ENCODE measurements at regions not wholly inside any gene's neighbourhood (a gene's known extent, or its start where the extent isn't known, plus 50 kb on each side); places are given as distances from the start of the nearest gene placed in this dataset.

DNA sequence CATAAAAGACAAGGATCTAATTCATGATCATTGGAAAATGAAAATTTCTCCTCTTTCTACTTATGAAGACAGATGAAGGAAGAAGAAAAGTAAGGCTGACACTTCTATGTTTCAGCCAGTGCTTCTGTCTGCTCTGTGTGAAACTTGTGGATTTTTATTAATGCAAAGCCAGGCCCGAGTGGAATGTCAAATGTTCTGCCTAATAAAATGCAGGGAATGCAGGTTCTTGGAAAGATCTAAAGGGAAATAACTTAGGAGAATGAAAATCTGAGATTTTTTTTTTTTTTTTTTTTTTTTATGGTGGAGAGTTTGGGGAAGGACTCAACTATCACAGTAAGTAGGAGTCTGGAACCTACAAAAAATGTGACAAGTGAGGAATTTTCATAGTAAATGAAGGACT, 1732.3 kb upstream of the SLC10A2 start:
- no peak for TF ChIP-seq MAZ (IDR thresholded peaks at IDR 0.05; ENCODE audit: borderline replicate concordance, low read depth, low read length)
- TF ChIP-seq POLR2A (IDR thresholded peaks at IDR 0.05; ENCODE audit: low read depth, low read length) = no peak
- TF ChIP-seq, protein P1, sequence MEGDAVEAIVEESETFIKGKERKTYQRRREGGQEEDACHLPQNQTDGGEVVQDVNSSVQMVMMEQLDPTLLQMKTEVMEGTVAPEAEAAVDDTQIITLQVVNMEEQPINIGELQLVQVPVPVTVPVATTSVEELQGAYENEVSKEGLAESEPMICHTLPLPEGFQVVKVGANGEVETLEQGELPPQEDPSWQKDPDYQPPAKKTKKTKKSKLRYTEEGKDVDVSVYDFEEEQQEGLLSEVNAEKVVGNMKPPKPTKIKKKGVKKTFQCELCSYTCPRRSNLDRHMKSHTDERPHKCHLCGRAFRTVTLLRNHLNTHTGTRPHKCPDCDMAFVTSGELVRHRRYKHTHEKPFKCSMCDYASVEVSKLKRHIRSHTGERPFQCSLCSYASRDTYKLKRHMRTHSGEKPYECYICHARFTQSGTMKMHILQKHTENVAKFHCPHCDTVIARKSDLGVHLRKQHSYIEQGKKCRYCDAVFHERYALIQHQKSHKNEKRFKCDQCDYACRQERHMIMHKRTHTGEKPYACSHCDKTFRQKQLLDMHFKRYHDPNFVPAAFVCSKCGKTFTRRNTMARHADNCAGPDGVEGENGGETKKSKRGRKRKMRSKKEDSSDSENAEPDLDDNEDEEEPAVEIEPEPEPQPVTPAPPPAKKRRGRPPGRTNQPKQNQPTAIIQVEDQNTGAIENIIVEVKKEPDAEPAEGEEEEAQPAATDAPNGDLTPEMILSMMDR (conservative IDR thresholded peaks at IDR 0.05; ENCODE audit: low read depth, low read length) = no peak
- TF ChIP-seq FOS (IDR thresholded peaks at IDR 0.05; ENCODE audit: low read depth, low read length) = no peak

Measured in IMR-90 (cell line).